B cell (primary cell): ENCODE measurements at regions not wholly inside any gene's neighbourhood (a gene's known extent, or its start where the extent isn't known, plus 50 kb on each side); places are given as distances from the start of the nearest gene placed in this dataset.

ENCODE experiments used
- ATAC-seq: fragments of 200-7000 bp; cut with Tn5 transposase; one replicate; pipeline ENCODE4 v1.10.0; 2021; ENCODE audit warnings: low read depth, mild to moderate bottlenecking, moderate number of reproducible peaks, moderate library complexity
- CTCF ChIA-PET: fragments of 350-600 bp; sonication (Branson Sonifier 250); formaldehyde crosslinking; loops from one replicate; lab custom pipeline; 2021; ENCODE audit warnings: antibody characterized with exemption, inconsistent platforms; lab: Charles Lee
- POLR2A ChIA-PET: fragments of 350-600 bp; sonication (Branson Sonifier 250); formaldehyde crosslinking; loops from one replicate; lab custom pipeline; 2021; ENCODE audit warnings: antibody characterized with exemption; lab: Charles Lee
- DNase-seq: peaks from one replicate; pipeline ENCODE4 v3.0.0; 2013
- H2AFZ ChIP-seq: 2 replicates; pipeline ENCODE4 v1.6.1; 2012; ENCODE audit warnings: mild to moderate bottlenecking, low read depth, low read length; ENCODE audit not compliant: insufficient read depth, poor library complexity, severe bottlenecking
- H3K27ac ChIP-seq, 2 donors: 1 replicate in 1 of 2; 2 replicates in 1 of 2; pipeline ENCODE4 v1.5.1; 2012 to 2013; ENCODE audit warnings: low read length in 2 of 2, mild to moderate bottlenecking in 2 of 2, moderate library complexity in 1 of 2
- H3K27me3 ChIP-seq, 4 experiments: fragments of 200-600 bp in 1 of 4; sonication (generic) in 1 of 4; replicated peaks in 1 of 4; 1 replicate in 2 of 4; 2 replicates in 2 of 4; pipeline versions ENCODE4 v1.6.1 to v1.7.0; 2013 to 2016; ENCODE audit warnings: low read length in 3 of 4, mild to moderate bottlenecking in 2 of 4, mixed read lengths in 1 of 4, moderate library complexity in 1 of 4; ENCODE audit not compliant: insufficient read depth in 4 of 4, control insufficient read depth in 3 of 4; ENCODE audit errors: control extremely low read depth in 1 of 4
- H3K36me3 ChIP-seq, 2 experiments: replicated peaks in 1 of 2; 1 replicate in 1 of 2; 2 replicates in 1 of 2; pipeline versions ENCODE4 v1.6.1 to v1.7.1; 2013; ENCODE audit warnings: low read length in 1 of 2; ENCODE audit not compliant: insufficient read depth in 2 of 2, control insufficient read depth in 1 of 2; ENCODE audit errors: control extremely low read depth in 1 of 2, extremely low read depth in 1 of 2
- H3K4me1 ChIP-seq, 2 donors: fragments of 200-600 bp in 1 of 2; sonication (generic) in 1 of 2; 1 replicate in 1 of 2; 2 replicates in 1 of 2; pipeline versions ENCODE4 v1.5.1 to v1.6.1; 2013 to 2017; ENCODE audit warnings: low read length in 2 of 2; ENCODE audit not compliant: control insufficient read depth in 2 of 2, insufficient read depth in 2 of 2
- H3K4me2 ChIP-seq: replicated peaks from 2 replicates; pipeline ENCODE3; 2012; ENCODE audit warnings: mild to moderate bottlenecking, low read depth, low read length; ENCODE audit not compliant: poor library complexity, severe bottlenecking
- H3K4me3 ChIP-seq, 5 experiments: fragments of 200-600 bp in 1 of 5; sonication (generic) in 1 of 5; 1 replicate in 3 of 5; 2 replicates in 2 of 5; pipeline versions ENCODE4 v1.5.1 to v1.7.0; 2011 to 2016; ENCODE audit warnings: low read length in 4 of 5, mild to moderate bottlenecking in 4 of 5, low read depth in 2 of 5, control low read depth in 1 of 5, moderate library complexity in 1 of 5; ENCODE audit not compliant: insufficient read depth in 1 of 5; ENCODE audit errors: control extremely low read depth in 1 of 5, extremely low read depth in 1 of 5
- H3K79me2 ChIP-seq: fragments of 200-600 bp; sonication (generic); one replicate; pipeline ENCODE4 v1.6.0; 2016; ENCODE audit warnings: low read length; ENCODE audit not compliant: control insufficient read depth, insufficient read depth
- H3K9ac ChIP-seq: fragments of 200-600 bp; sonication (generic); 2 replicates; pipeline ENCODE4 v1.6.1; 2017; ENCODE audit warnings: mild to moderate bottlenecking, low read length, moderate library complexity
- H3K9me3 ChIP-seq, 3 donors: one replicate each; pipeline versions ENCODE4 v1.6.1 to v1.7.1; 2013; ENCODE audit warnings: low read length in 2 of 3; ENCODE audit not compliant: control insufficient read depth in 2 of 3, insufficient read depth in 1 of 3; ENCODE audit errors: control extremely low read depth in 1 of 3
- H4K20me1 ChIP-seq: 2 replicates; pipeline ENCODE4 v1.6.0; 2012; ENCODE audit warnings: mild to moderate bottlenecking, low read length; ENCODE audit not compliant: insufficient read depth, control insufficient read depth, poor library complexity, severe bottlenecking
- H3K27ac Mint-ChIP-seq: one replicate; pipeline ENCODE4 v1.8.0; 2021; ENCODE audit warnings: mixed read lengths
- H3K27me3 Mint-ChIP-seq: one replicate; pipeline ENCODE4 v1.8.0; 2021; ENCODE audit warnings: mixed read lengths
- H3K4me1 Mint-ChIP-seq: one replicate; pipeline ENCODE4 v1.8.0; 2021; ENCODE audit warnings: mixed read lengths
- H3K4me3 Mint-ChIP-seq: one replicate; pipeline ENCODE4 v1.8.0; 2021; ENCODE audit warnings: mixed read lengths
- H3K9me3 Mint-ChIP-seq: one replicate; pipeline ENCODE4 v1.8.0; 2022; ENCODE audit warnings: mixed read lengths; ENCODE audit not compliant: insufficient read depth
- EZH2 ChIP-seq: IDR thresholded peaks from 2 replicates; pipeline ENCODE4 v1.6.1; 2012; ENCODE audit warnings: borderline replicate concordance, low read depth, mild to moderate bottlenecking, moderate library complexity, low read length; ENCODE audit not compliant: insufficient read depth, poor library complexity, severe bottlenecking
- intact Hi-C: fragments of 100-400 bp; cut with micrococcal nuclease; formaldehyde crosslinking; loops from one replicate; pipeline ENCODE4 v1.10.0; 2022
- TF ChIP-seq, protein P1 (sequence below): fragments of 200-600 bp; IDR thresholded peaks from one replicate; pipeline ENCODE4 v1.8.0; 2022; ENCODE audit warnings: antibody characterized with exemption, mild to moderate bottlenecking

DNA sequence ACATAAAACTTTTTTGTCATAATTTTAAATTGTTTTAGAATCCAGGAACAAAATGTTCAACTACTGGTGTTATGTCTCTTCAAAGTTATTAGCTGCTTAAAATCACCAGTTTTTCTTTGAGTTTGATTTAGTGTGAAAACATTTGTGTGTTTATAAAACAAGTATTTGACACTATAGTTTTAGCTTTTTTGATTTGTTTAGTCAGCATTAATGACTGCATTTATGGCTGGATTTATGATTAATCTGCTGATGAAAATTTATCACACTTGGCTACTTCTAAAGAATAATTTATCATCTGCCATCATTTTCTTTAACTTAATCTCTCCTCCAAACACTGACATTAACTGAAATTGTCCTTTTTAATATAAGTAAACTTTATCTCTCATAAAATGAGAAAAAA, 1465.9 kb upstream of the SLC10A2 start:
- no peak for DNase-seq
- Mint-ChIP-seq H3K4me1 (no peaks in the 10 kb centered on the region), H3K27me3 (no peaks in the 10 kb centered on the region), H3K27ac (no peak overlapping the region), H3K9me3 (peaks cover 3% of the 10 kb centered on the region), H3K4me3 (no peak overlapping the region)
- TF ChIP-seq, protein P1, sequence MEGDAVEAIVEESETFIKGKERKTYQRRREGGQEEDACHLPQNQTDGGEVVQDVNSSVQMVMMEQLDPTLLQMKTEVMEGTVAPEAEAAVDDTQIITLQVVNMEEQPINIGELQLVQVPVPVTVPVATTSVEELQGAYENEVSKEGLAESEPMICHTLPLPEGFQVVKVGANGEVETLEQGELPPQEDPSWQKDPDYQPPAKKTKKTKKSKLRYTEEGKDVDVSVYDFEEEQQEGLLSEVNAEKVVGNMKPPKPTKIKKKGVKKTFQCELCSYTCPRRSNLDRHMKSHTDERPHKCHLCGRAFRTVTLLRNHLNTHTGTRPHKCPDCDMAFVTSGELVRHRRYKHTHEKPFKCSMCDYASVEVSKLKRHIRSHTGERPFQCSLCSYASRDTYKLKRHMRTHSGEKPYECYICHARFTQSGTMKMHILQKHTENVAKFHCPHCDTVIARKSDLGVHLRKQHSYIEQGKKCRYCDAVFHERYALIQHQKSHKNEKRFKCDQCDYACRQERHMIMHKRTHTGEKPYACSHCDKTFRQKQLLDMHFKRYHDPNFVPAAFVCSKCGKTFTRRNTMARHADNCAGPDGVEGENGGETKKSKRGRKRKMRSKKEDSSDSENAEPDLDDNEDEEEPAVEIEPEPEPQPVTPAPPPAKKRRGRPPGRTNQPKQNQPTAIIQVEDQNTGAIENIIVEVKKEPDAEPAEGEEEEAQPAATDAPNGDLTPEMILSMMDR, result no peak
- TF ChIP-seq EZH2, result no peak
- no peak for ATAC-seq
- H3K4me1 ChIP-seq, result no peaks in the 10 kb centered on the region
- no peak overlapping the region for H3K4me3 ChIP-seq
- no peaks in the 10 kb centered on the region for H4K20me1 ChIP-seq
- intact Hi-C loops, result no loop called here
- no peak overlapping the region for H3K9ac ChIP-seq
- CTCF ChIA-PET, result no interaction called here
- POLR2A ChIA-PET, result no interaction called here
- H3K36me3 ChIP-seq, result no peaks in the 10 kb centered on the region
- no peak overlapping the region for H3K4me2 ChIP-seq
- no peak overlapping the region for H2AFZ ChIP-seq
- H3K9me3 ChIP-seq, result no peaks in the 10 kb centered on the region
- no peaks in the 10 kb centered on the region for H3K27me3 ChIP-seq
- no peaks in the 10 kb centered on the region for H3K79me2 ChIP-seq
- H3K27ac ChIP-seq, result no peak overlapping the region

DNA sequence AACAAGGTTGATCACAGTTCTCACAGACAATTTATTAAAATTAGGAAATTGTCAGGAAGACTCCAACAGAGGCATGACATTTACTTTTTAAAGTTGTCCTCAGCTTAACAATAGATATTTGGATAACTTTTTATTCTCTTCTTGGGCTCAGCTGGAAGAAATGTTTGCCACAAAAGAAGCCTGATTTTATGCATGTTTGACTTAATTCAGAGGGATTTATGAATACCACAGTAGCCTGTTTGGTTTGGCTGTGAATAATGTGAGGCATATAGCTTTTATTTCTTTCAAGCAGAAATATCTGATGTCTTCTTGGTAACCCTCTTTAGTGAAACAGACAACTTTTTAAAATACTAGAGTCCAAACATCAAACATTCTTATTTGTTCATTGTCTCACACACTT, 1464.5 kb upstream of the SLC10A2 start:
- no peaks in the 10 kb centered on the region for H3K27me3 ChIP-seq
- no peaks in the 10 kb centered on the region for H3K27me3 Mint-ChIP-seq

More for the DNA sequence above, 1464.5 kb upstream of the SLC10A2 start:
- TF ChIP-seq, protein P1, result no peak
- no peak for TF ChIP-seq EZH2
- Histone ChIP-seq H3K9ac (no peak overlapping the region), H3K36me3 (no peaks in the 10 kb centered on the region), H3K9me3 (no peaks in the 10 kb centered on the region), H3K4me3 (no peak overlapping the region), H3K4me1 (no peaks in the 10 kb centered on the region), H3K4me2 (no peak overlapping the region), H3K27ac (no peak overlapping the region), H4K20me1 (no peaks in the 10 kb centered on the region), H2AFZ (no peak overlapping the region), H3K79me2 (no peaks in the 10 kb centered on the region)
- Mint-ChIP-seq H3K4me3 (no peak overlapping the region), H3K9me3 (peaks cover 3% of the 10 kb centered on the region), H3K4me1 (no peaks in the 10 kb centered on the region), H3K27ac (no peak overlapping the region)
- CTCF ChIA-PET, result no interaction called here
- no peak for DNase-seq
- POLR2A ChIA-PET, result no interaction called here
- intact Hi-C loops, result no loop called here
- no peak for ATAC-seq
